Gastroesophageal sphincter (tissue), 3 donors: ENCODE measurements at regions not wholly inside any gene's neighbourhood (a gene's known extent, or its start where the extent isn't known, plus 50 kb on each side); places are given as distances from the start of the nearest gene placed in this dataset.

Experiments used
- EP300 ChIP-seq: sonication (generic); formaldehyde crosslinking; IDR thresholded peaks from one replicate; pipeline ENCODE4 v1.6.1; 2017; ENCODE audit warnings: antibody characterized with exemption, mild to moderate bottlenecking
- POLR2AphosphoS5 ChIP-seq: sonication (generic); formaldehyde crosslinking; IDR thresholded peaks from one replicate; pipeline ENCODE4 v1.6.1; 2017; ENCODE audit warnings: antibody characterized with exemption
- TF ChIP-seq, protein P1 (sequence below), 4 experiments: fragments of 200-600 bp in 2 of 4; fragments of 450-650 bp in 2 of 4; sonication (generic) in 1 of 4; IDR thresholded peaks; one replicate each; pipeline ENCODE4 v1.5.1; 2017 to 2019; ENCODE audit warnings: antibody characterized with exemption in 4 of 4, mild to moderate bottlenecking in 2 of 4, moderate library complexity in 2 of 4

DNA sequence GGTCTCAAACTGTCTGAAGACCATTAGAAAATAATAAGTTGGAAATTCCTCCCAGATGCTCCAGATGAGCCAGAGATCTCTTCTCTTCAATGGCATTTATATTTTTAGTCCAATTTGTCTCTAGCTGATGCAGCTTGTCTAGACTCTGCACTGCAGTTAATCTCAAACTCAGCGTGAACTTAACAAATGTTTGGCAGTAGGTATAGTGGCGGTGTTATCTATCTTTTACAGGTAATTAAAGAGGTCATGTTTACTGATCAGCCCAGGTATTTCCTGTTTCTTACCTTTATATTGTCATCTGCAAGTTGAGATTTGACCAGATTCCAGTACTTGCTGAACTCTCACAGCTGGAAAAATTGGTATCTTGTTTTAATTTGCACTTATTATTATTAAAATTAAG lies 1024.5 kb upstream of the ADGRL2 start:
- TF ChIP-seq EP300, result no peak
- TF ChIP-seq POLR2AphosphoS5, result no peak
- TF ChIP-seq, protein P1, sequence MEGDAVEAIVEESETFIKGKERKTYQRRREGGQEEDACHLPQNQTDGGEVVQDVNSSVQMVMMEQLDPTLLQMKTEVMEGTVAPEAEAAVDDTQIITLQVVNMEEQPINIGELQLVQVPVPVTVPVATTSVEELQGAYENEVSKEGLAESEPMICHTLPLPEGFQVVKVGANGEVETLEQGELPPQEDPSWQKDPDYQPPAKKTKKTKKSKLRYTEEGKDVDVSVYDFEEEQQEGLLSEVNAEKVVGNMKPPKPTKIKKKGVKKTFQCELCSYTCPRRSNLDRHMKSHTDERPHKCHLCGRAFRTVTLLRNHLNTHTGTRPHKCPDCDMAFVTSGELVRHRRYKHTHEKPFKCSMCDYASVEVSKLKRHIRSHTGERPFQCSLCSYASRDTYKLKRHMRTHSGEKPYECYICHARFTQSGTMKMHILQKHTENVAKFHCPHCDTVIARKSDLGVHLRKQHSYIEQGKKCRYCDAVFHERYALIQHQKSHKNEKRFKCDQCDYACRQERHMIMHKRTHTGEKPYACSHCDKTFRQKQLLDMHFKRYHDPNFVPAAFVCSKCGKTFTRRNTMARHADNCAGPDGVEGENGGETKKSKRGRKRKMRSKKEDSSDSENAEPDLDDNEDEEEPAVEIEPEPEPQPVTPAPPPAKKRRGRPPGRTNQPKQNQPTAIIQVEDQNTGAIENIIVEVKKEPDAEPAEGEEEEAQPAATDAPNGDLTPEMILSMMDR (IDR thresholded peaks at IDR 0.05), result no peak
